Fibroblast of lung (primary cell): ENCODE measurements at regions not wholly inside any gene's neighbourhood (a gene's known extent, or its start where the extent isn't known, plus 50 kb on each side); places are given as distances from the start of the nearest gene placed in this dataset.

ENCODE experiments used
- CTCF ChIP-seq, 2 donors: IDR thresholded peaks in 1 of 2; conservative IDR thresholded peaks in 1 of 2; 1 replicate in 1 of 2; 2 replicates in 1 of 2; pipeline ENCODE4 v1.5.1; 2011 to 2012; ENCODE audit warnings: low read length in 2 of 2, control low read depth in 1 of 2, inconsistent platforms in 1 of 2, low read depth in 1 of 2, mild to moderate bottlenecking in 1 of 2
- EZH2 ChIP-seq: IDR thresholded peaks from 2 replicates; pipeline ENCODE4 v1.5.1; 2012; ENCODE audit warnings: low read length, control low read depth, mild to moderate bottlenecking; ENCODE audit errors: missing control alignments

- no peak for TF ChIP-seq CTCF (conservative IDR thresholded peaks at IDR 0.05 in 1 of 2, IDR thresholded peaks at IDR 0.05 in 1 of 2; ENCODE audit: low read depth in 1 of 2, low read length in 2 of 2)
- TF ChIP-seq EZH2 = no peak
Measured at GRCh38 chrX:20545538-20545937, 278.8 kb upstream of the RPS6KA3 start.
